ENCODE measurements at regions not wholly inside any gene's neighbourhood (a gene's known extent, or its start where the extent isn't known, plus 50 kb on each side); places are given as distances from the start of the nearest gene placed in this dataset.

GRCh38 chr14:34204774-34205173 lies 253.9 kb upstream of the EGLN3 start:
- Histone ChIP-seq H3K27ac (no peak overlapping the region), H3K4me1 (peaks cover 7% of the 10 kb centered on the region; the same call in 2 of the 3 replicates), H3K9me3 (no peaks in the 10 kb centered on the region), H3K4me3 (no peak overlapping the region), H3K4me2 (no peak overlapping the region)
- no peak for DNase-seq (ENCODE audit: low read depth in 1 of 2, low spot score in 1 of 2)
- CTCF ChIA-PET = no interaction called here
- POLR2A ChIA-PET = no interaction called here
- no peak for ATAC-seq
- TF ChIP-seq ATOH8 (CRISPR knock-in tag; IDR thresholded peaks at IDR 0.05; ENCODE audit: low read depth) (no peak), CBX2 (IDR thresholded peaks at IDR 0.05; ENCODE audit: borderline replicate concordance, low read depth) (no peak), GATA3 (IDR thresholded peaks at IDR 0.05; ENCODE audit: borderline replicate concordance) (no peak), CEBPB (IDR thresholded peaks at IDR 0.05) (no peak), FOXS1 (CRISPR knock-in tag; IDR thresholded peaks at IDR 0.05) (no peak), HES2 (IDR thresholded peaks at IDR 0.05) (no peak), KDM1A (IDR thresholded peaks at IDR 0.05; ENCODE audit: low read depth) (no peak), CHD2 (IDR thresholded peaks at IDR 0.05; ENCODE audit: low read length, partially characterized antibody) (no peak), CHD4 (IDR thresholded peaks at IDR 0.05; ENCODE audit: borderline replicate concordance) (no peak), JUN (IDR thresholded peaks at IDR 0.05) (no peak), BHLHE40 (IDR thresholded peaks at IDR 0.05; ENCODE audit: low read depth, low read length) (no peak), KDM5A (IDR thresholded peaks at IDR 0.05) (no peak), ZC3H11A (IDR thresholded peaks at IDR 0.05) (no peak), ESRRA (IDR thresholded peaks at IDR 0.05; ENCODE audit: borderline replicate concordance, low read length) (no peak), RCOR1 (IDR thresholded peaks at IDR 0.05; ENCODE audit: low read depth, low read length) (no peak), EP300 (IDR thresholded peaks at IDR 0.05) (no peak), NFE2L2 (conservative IDR thresholded peaks at IDR 0.05; ENCODE audit: low read length) (no peak), FOSL2 (IDR thresholded peaks at IDR 0.05) (no peak), FOSL2 (CRISPR knock-in tag; IDR thresholded peaks at IDR 0.05) (no peak), HOXA7 (CRISPR knock-in tag; IDR thresholded peaks at IDR 0.05) (no peak), REST (IDR thresholded peaks at IDR 0.05) (no peak)
- FAIRE-seq = no peak
- 97% methylated on average over 4 of the region's 4 CpGs for WGBS (ENCODE audit: missing lambda C conversion rate)

GRCh38 chr14:34203251-34203722 lies 252.4 kb upstream of the EGLN3 start:
- no peak overlapping the region for H3K27ac ChIP-seq
- FAIRE-seq (no peak), ATAC-seq (no peak), DNase-seq (ENCODE audit: low read depth in 1 of 2, low spot score in 1 of 2) (peak in 1 of 2 experiments; percentile 16)
- no peak overlapping the region for H3K4me3 ChIP-seq
- H3K4me1 ChIP-seq = peaks cover 7% of the 10 kb centered on the region; the same call in 2 of the 3 replicates
- H3K9me3 ChIP-seq = no peaks in the 10 kb centered on the region
- TF ChIP-seq EHMT2 (IDR thresholded peaks at IDR 0.05; ENCODE audit: low read depth) (no peak), SMC3 (IDR thresholded peaks at IDR 0.05) (no peak), NPAS2 (CRISPR knock-in tag; IDR thresholded peaks at IDR 0.05; ENCODE audit: borderline replicate concordance) (no peak)
- H3K4me2 ChIP-seq = 0 out of 3 replicates have a peak overlapping the region, but pooled peaks have one; percentile 10
- ChIA-PET POLR2A (no interaction called here), CTCF (no interaction called here)
- 9% methylated on average over 4 of the region's 4 CpGs for WGBS (ENCODE audit: missing lambda C conversion rate)
